ENCODE measurements at regions not wholly inside any gene's neighbourhood (a gene's known extent, or its start where the extent isn't known, plus 50 kb on each side); places are given as distances from the start of the nearest gene placed in this dataset.

- no peak for DNase-seq (ENCODE audit: low read depth in 1 of 2, low spot score in 1 of 2)
Measured at GRCh38 chr4:53778155-53778554, 186.9 kb upstream of the LNX1 start.

- no peak for DNase-seq (ENCODE audit: low read depth in 1 of 2, low spot score in 1 of 2)
Measured at GRCh38 chr4:53777244-53777984, 186.1 kb upstream of the LNX1 start.

- no peak for DNase-seq (ENCODE audit: low read depth in 1 of 2, low spot score in 1 of 2)
Measured at GRCh38 chr4:53776141-53776540, 184.9 kb upstream of the LNX1 start.

GRCh38 chr4:53775381-53775780 is 184.1 kb upstream of the LNX1 start:
- no peak for DNase-seq (ENCODE audit: low read depth in 1 of 2, low spot score in 1 of 2)

GRCh38 chr4:53771326-53771725 is 180.0 kb upstream of the LNX1 start:
- DNase-seq (ENCODE audit: low read depth in 1 of 2, low spot score in 1 of 2) = no peak

- no peak for DNase-seq (ENCODE audit: low read depth in 1 of 2, low spot score in 1 of 2)
Measured at GRCh38 chr4:53767482-53767881, 176.2 kb upstream of the LNX1 start.

- DNase-seq (ENCODE audit: low read depth in 1 of 2, low spot score in 1 of 2) = no peak
Measured at GRCh38 chr4:53764761-53765490, 173.6 kb upstream of the LNX1 start.

- no peak for DNase-seq (ENCODE audit: low read depth in 1 of 2, low spot score in 1 of 2)
Measured at GRCh38 chr4:53763813-53764597, 172.7 kb upstream of the LNX1 start.

GRCh38 chr4:53755656-53756055 is 164.4 kb upstream of the LNX1 start:
- DNase-seq (ENCODE audit: low read depth in 1 of 2, low spot score in 1 of 2) = no peak

- DNase-seq (ENCODE audit: low read depth in 1 of 2, low spot score in 1 of 2) = no peak
Measured at GRCh38 chr4:53752124-53752523, 160.8 kb upstream of the LNX1 start.

- no peak for DNase-seq (ENCODE audit: low read depth in 1 of 2, low spot score in 1 of 2)
Measured at GRCh38 chr4:53748328-53748772, 157.1 kb upstream of the LNX1 start.

- DNase-seq (ENCODE audit: low read depth in 1 of 2, low spot score in 1 of 2) = no peak
Measured at GRCh38 chr4:53747401-53747800, 156.1 kb upstream of the LNX1 start.

- DNase-seq (ENCODE audit: low read depth in 1 of 2, low spot score in 1 of 2) = no peak
Measured at GRCh38 chr4:53744446-53745160, 153.3 kb upstream of the LNX1 start.

- DNase-seq (ENCODE audit: low read depth in 1 of 2, low spot score in 1 of 2) = no peak
Measured at GRCh38 chr4:53734584-53735353, 143.5 kb upstream of the LNX1 start.

- DNase-seq (ENCODE audit: low read depth in 1 of 2, low spot score in 1 of 2) = no peak
Measured at GRCh38 chr4:53734182-53734581, 142.9 kb upstream of the LNX1 start.

- DNase-seq (ENCODE audit: low read depth in 1 of 2, low spot score in 1 of 2) = no peak
Measured at GRCh38 chr4:53732661-53733060, 141.4 kb upstream of the LNX1 start.

- no peak for DNase-seq (ENCODE audit: low read depth in 1 of 2, low spot score in 1 of 2)
Measured at GRCh38 chr4:53730031-53730805, 138.9 kb upstream of the LNX1 start.

- DNase-seq (ENCODE audit: low read depth in 1 of 2, low spot score in 1 of 2) = no peak
Measured at GRCh38 chr4:53722110-53722509, 130.8 kb upstream of the LNX1 start.

- no peak for DNase-seq (ENCODE audit: low read depth in 1 of 2, low spot score in 1 of 2)
Measured at GRCh38 chr4:53721263-53721662, 130.0 kb upstream of the LNX1 start.

- DNase-seq (ENCODE audit: low read depth in 1 of 2, low spot score in 1 of 2) = no peak
Measured at GRCh38 chr4:53720776-53721175, 129.5 kb upstream of the LNX1 start.
